Heart left ventricle (tissue), 13 donors: ENCODE measurements at regions not wholly inside any gene's neighbourhood (a gene's known extent, or its start where the extent isn't known, plus 50 kb on each side); places are given as distances from the start of the nearest gene placed in this dataset.
A peak's percentile ranks its signal among the peaks of the same experiment; 100 is the strongest.

Source experiments
- POLR2A ChIP-seq, 2 donors: fragments of 450-650 bp; IDR thresholded peaks; one replicate each; pipeline ENCODE4 v1.6.1; 2017; ENCODE audit warnings: antibody characterized with exemption in 2 of 2, mild to moderate bottlenecking in 2 of 2, moderate library complexity in 2 of 2
- TF ChIP-seq, protein P1 (sequence below), 12 donors: fragments of 200-600 bp; sonication (generic) in 4 of 12; IDR thresholded peaks; one replicate each; pipeline versions ENCODE4 v1.5.0 to v1.8.0; 2018 to 2022; ENCODE audit warnings: antibody characterized with exemption in 12 of 12, mild to moderate bottlenecking in 5 of 12
- donor health status: ischemic (EF 13 %, LVEDD 7.1; RV severe dilation, severe dysfunction).
- donor health status: DM: no; HTN: yes; CAD: no.
- donor health status: DM: no; HTN: no; CAD: no.
- donor health status: ischemic (EF 25% LVEDD 6.9; RV normal size, moderate dysfunction).
- donor health status: ischemic (EF 25% LVEDD 5.7; RV mildly dilated, moderate dysfunction).
- donor health status: ischemic (EF 35%, LVEDD 5.7; RV mildly dilated, moderate dysfunction).
- donor health status: nonischemic (EF 11% LVEDD 7.7; RV severe dilation, severe dysfunction).
- donor health status: DM: yes; HTN: yes; CAD: no.
- donor health status: PGD.
- donor health status: ischemic (EF 29% LVEDD 5.4; RV normal size, mild dysfunction).
- donor health status: nonischemic (EF 23%, LVEDD 6.1; RV moderate dilation, normal function).

- TF ChIP-seq POLR2A (IDR thresholded peaks at IDR 0.05) = no peak
- TF ChIP-seq, protein P1, sequence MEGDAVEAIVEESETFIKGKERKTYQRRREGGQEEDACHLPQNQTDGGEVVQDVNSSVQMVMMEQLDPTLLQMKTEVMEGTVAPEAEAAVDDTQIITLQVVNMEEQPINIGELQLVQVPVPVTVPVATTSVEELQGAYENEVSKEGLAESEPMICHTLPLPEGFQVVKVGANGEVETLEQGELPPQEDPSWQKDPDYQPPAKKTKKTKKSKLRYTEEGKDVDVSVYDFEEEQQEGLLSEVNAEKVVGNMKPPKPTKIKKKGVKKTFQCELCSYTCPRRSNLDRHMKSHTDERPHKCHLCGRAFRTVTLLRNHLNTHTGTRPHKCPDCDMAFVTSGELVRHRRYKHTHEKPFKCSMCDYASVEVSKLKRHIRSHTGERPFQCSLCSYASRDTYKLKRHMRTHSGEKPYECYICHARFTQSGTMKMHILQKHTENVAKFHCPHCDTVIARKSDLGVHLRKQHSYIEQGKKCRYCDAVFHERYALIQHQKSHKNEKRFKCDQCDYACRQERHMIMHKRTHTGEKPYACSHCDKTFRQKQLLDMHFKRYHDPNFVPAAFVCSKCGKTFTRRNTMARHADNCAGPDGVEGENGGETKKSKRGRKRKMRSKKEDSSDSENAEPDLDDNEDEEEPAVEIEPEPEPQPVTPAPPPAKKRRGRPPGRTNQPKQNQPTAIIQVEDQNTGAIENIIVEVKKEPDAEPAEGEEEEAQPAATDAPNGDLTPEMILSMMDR (IDR thresholded peaks at IDR 0.05) = peak in 1 of 12 donors; percentile 9
Observed at GRCh38 chr2:20525041-20526035, 78.5 kb downstream of the RHOB start.
